Myocyte (in vitro differentiated cells): ENCODE measurements at regions not wholly inside any gene's neighbourhood (a gene's known extent, or its start where the extent isn't known, plus 50 kb on each side); places are given as distances from the start of the nearest gene placed in this dataset.

ENCODE experiments used
- DNase-seq: peaks from one replicate; pipeline ENCODE4 v3.0.0-alpha.2; 2012; ENCODE audit warnings: low read depth

GRCh38 chr10:128981881-128982615 lies 485.0 kb upstream of the MGMT start:
- no peak for DNase-seq

GRCh38 chr10:128982616-128982915 lies 484.5 kb upstream of the MGMT start:
- no peak for DNase-seq

GRCh38 chr10:128985036-128985435 lies 482.0 kb upstream of the MGMT start:
- DNase-seq: no peak

GRCh38 chr10:128990986-128991385 lies 476.1 kb upstream of the MGMT start:
- no peak for DNase-seq

- DNase-seq: no peak
These were observed 474.3 kb upstream of the MGMT start for GRCh38 chr10:128992770-128993169.

- no peak for DNase-seq
These were observed 473.6 kb upstream of the MGMT start for GRCh38 chr10:128993443-128993842.

- no peak for DNase-seq
These were observed 473.0 kb upstream of the MGMT start for GRCh38 chr10:128993911-128994538.

- no peak for DNase-seq
These were observed 472.4 kb upstream of the MGMT start for GRCh38 chr10:128994598-128995143.

GRCh38 chr10:128995676-128996075 lies 471.4 kb upstream of the MGMT start:
- no peak for DNase-seq

GRCh38 chr10:128996092-128996491 lies 470.9 kb upstream of the MGMT start:
- DNase-seq: no peak

GRCh38 chr10:128998101-128998805 lies 468.8 kb upstream of the MGMT start:
- DNase-seq: no peak

- DNase-seq: no peak
These were observed 462.6 kb upstream of the MGMT start for GRCh38 chr10:129004398-129004797.

- no peak for DNase-seq
These were observed 462.0 kb upstream of the MGMT start for GRCh38 chr10:129005080-129005479.

- DNase-seq: no peak
These were observed 461.2 kb upstream of the MGMT start for GRCh38 chr10:129005804-129006203.

- no peak for DNase-seq
These were observed 448.5 kb upstream of the MGMT start for GRCh38 chr10:129018511-129018910.

GRCh38 chr10:129020651-129021330 lies 446.2 kb upstream of the MGMT start:
- no peak for DNase-seq

- no peak for DNase-seq
These were observed 445.3 kb upstream of the MGMT start for GRCh38 chr10:129021594-129022304.

GRCh38 chr10:129023082-129023481 lies 444.0 kb upstream of the MGMT start:
- no peak for DNase-seq

GRCh38 chr10:129024046-129024445 lies 443.0 kb upstream of the MGMT start:
- no peak for DNase-seq

- DNase-seq: no peak
These were observed 441.3 kb upstream of the MGMT start for GRCh38 chr10:129025787-129026186.

GRCh38 chr10:129027906-129028305 lies 439.1 kb upstream of the MGMT start:
- no peak for DNase-seq
